ENCODE measurements at regions not wholly inside any gene's neighbourhood (a gene's known extent, or its start where the extent isn't known, plus 50 kb on each side); places are given as distances from the start of the nearest gene placed in this dataset.

- TF ChIP-seq GATA2 (IDR thresholded peaks at IDR 0.05; ENCODE audit: low read depth, low read length) (no peak), GATA3 (IDR thresholded peaks at IDR 0.05; ENCODE audit: low read depth, low read length) (no peak)
Observed at GRCh38 chr7:10677211-10677610, 296.5 kb upstream of the PHF14 start.
